ENCODE measurements at regions not wholly inside any gene's neighbourhood (a gene's known extent, or its start where the extent isn't known, plus 50 kb on each side); places are given as distances from the start of the nearest gene placed in this dataset.

GRCh38 chr5:118016396-118016795 lies 972.0 kb downstream of the DTWD2 start:
- TF ChIP-seq POLR2A (IDR thresholded peaks at IDR 0.05; ENCODE audit: low read depth, low read length) (no peak), POLR2AphosphoS5 (IDR thresholded peaks at IDR 0.05; ENCODE audit: low read depth, low read length) (no peak), TAF1 (IDR thresholded peaks at IDR 0.05; ENCODE audit: borderline replicate concordance, low read depth, low read length) (no peak)

All from GM12892 (cell line).